Lung microvascular endothelial cell (primary cell): ENCODE measurements at regions not wholly inside any gene's neighbourhood (a gene's known extent, or its start where the extent isn't known, plus 50 kb on each side); places are given as distances from the start of the nearest gene placed in this dataset.
"Not testable (repeated sequence)": the region's sequence is repeated elsewhere in the genome, so short reads cannot be mapped to it uniquely, and the experiment has no call there.

Source experiments
- DNase-seq, 2 donors: peaks; one replicate each; pipeline versions ENCODE4 v3.0.0 to v3.0.0-alpha.2; 2010; ENCODE audit warnings: low read depth in 2 of 2

GRCh38 chr14:104398656-104399055, 180.9 kb upstream of the C14orf180 start:
- no peak for DNase-seq

GRCh38 chr14:104399432-104400155, 180.0 kb upstream of the C14orf180 start:
- no peak for DNase-seq

GRCh38 chr14:104400355-104400754, 179.2 kb upstream of the C14orf180 start:
- DNase-seq = no peak

GRCh38 chr14:104401785-104402184, 177.8 kb upstream of the C14orf180 start:
- no peak for DNase-seq

- not testable (repeated sequence) for DNase-seq
Measured at GRCh38 chr14:104402303-104402702, 177.3 kb upstream of the C14orf180 start.

GRCh38 chr14:104403421-104404220, 175.9 kb upstream of the C14orf180 start:
- no peak for DNase-seq

- no peak for DNase-seq
Measured at GRCh38 chr14:104404922-104405321, 174.6 kb upstream of the C14orf180 start.

GRCh38 chr14:104405360-104406226, 174.0 kb upstream of the C14orf180 start:
- no peak for DNase-seq

- no peak for DNase-seq
Measured at GRCh38 chr14:104406831-104407230, 172.7 kb upstream of the C14orf180 start.

GRCh38 chr14:104416383-104416782, 163.2 kb upstream of the C14orf180 start:
- no peak for DNase-seq

- DNase-seq = no peak
Measured at GRCh38 chr14:104419865-104420505, 159.6 kb upstream of the C14orf180 start.

- not testable (repeated sequence) for DNase-seq
Measured at GRCh38 chr14:104420523-104420922, 159.0 kb upstream of the C14orf180 start.

- DNase-seq = no peak
Measured at GRCh38 chr14:104420990-104421389, 158.6 kb upstream of the C14orf180 start.

- DNase-seq = no peak
Measured at GRCh38 chr14:104421401-104421821, 158.2 kb upstream of the C14orf180 start.

- DNase-seq = no peak
Measured at GRCh38 chr14:104421892-104422828, 157.4 kb upstream of the C14orf180 start.

- DNase-seq = no peak
Measured at GRCh38 chr14:104422837-104423681, 156.5 kb upstream of the C14orf180 start.

GRCh38 chr14:104423701-104424405, 155.7 kb upstream of the C14orf180 start:
- DNase-seq = no peak

GRCh38 chr14:104424406-104425072, 155.0 kb upstream of the C14orf180 start:
- DNase-seq = no peak
